Thyroid gland (tissue), 4 donors: ENCODE measurements at regions not wholly inside any gene's neighbourhood (a gene's known extent, or its start where the extent isn't known, plus 50 kb on each side); places are given as distances from the start of the nearest gene placed in this dataset.

Experiments used
- DNase-seq, 2 donors: peaks; one replicate each; pipeline ENCODE4 v3.0.0-alpha.2; 2019
- H3K27ac ChIP-seq, 3 donors: fragments of 200-600 bp; sonication (generic); 1 replicate in 2 of 3; 2 replicates in 1 of 3; pipeline ENCODE4 v1.5.1; 2016 to 2019; ENCODE audit warnings: mild to moderate bottlenecking in 1 of 3, moderate library complexity in 1 of 3
- H3K27me3 ChIP-seq: fragments of 200-600 bp; sonication (generic); one replicate; pipeline ENCODE4 v1.5.1; 2019
- H3K36me3 ChIP-seq, 2 donors: fragments of 200-600 bp; sonication (generic); one replicate each; pipeline ENCODE4 v1.5.1; 2016 to 2019
- H3K4me1 ChIP-seq, 2 donors: fragments of 200-600 bp; sonication (generic); one replicate each; pipeline ENCODE4 v1.5.1; 2017 to 2019
- H3K4me3 ChIP-seq, 3 donors: fragments of 200-600 bp; sonication (generic); replicated peaks in 1 of 3; 1 replicate in 2 of 3; 2 replicates in 1 of 3; pipeline ENCODE4 v1.5.1; 2016; ENCODE audit warnings: mild to moderate bottlenecking in 1 of 3
- H3K9me3 ChIP-seq: fragments of 200-600 bp; sonication (generic); one replicate; pipeline ENCODE4 v1.5.1; 2017
- CTCF ChIP-seq, 6 experiments: fragments of 200-600 bp in 3 of 6; fragments of 450-650 bp in 3 of 6; sonication (generic) in 3 of 6; IDR thresholded peaks; one replicate each; pipeline ENCODE4 v1.5.1; 2016 to 2019; ENCODE audit warnings: antibody characterized with exemption in 6 of 6, mild to moderate bottlenecking in 2 of 6, inconsistent platforms in 1 of 6, moderate library complexity in 1 of 6
- POLR2A ChIP-seq, 2 donors: fragments of 450-650 bp; IDR thresholded peaks; one replicate each; pipeline ENCODE4 v1.6.1; 2017; ENCODE audit warnings: antibody characterized with exemption in 2 of 2, mild to moderate bottlenecking in 2 of 2, moderate library complexity in 1 of 2
- WGBS, 2 donors: methylation state at CpG; one replicate each; pipeline ENCODE4 v1.1.5; 2017; 5-methylcytosine and 5-hydroxymethylcytosine counted together
- intact Hi-C: fragments of 100-400 bp; cut with DNase I; formaldehyde crosslinking; loops from one replicate; pipeline ENCODE4 v1.15.1; 2023

- intact Hi-C loops: no loop called here
- TF ChIP-seq POLR2A (IDR thresholded peaks at IDR 0.05): no peak
- TF ChIP-seq CTCF (IDR thresholded peaks at IDR 0.05): no peak
- 78 to 84% methylated on average over 2 of the region's 2 CpGs for WGBS, 2 donors
These were observed 217.5 kb downstream of the TMEM161B start for GRCh38 chr5:88051148-88051547.

GRCh38 chr5:88049737-88050136 lies 218.9 kb downstream of the TMEM161B start:
- no peak for DNase-seq
- no peaks in the 10 kb centered on the region for H3K4me1 ChIP-seq
- no peak overlapping the region for H3K27ac ChIP-seq
- H3K9me3 ChIP-seq: no peaks in the 10 kb centered on the region
- H3K4me3 ChIP-seq: no peak overlapping the region
- no peaks in the 10 kb centered on the region for H3K36me3 ChIP-seq
- no peak for TF ChIP-seq CTCF (IDR thresholded peaks at IDR 0.05)
- TF ChIP-seq POLR2A (IDR thresholded peaks at IDR 0.05): no peak
- 28 to 35% methylated on average over 4 of the region's 4 CpGs for WGBS, 2 donors
- intact Hi-C loops: no loop called here
- H3K27me3 ChIP-seq: no peaks in the 10 kb centered on the region

More at GRCh38 chr5:88051148-88051547, 217.5 kb downstream of the TMEM161B start:
- H3K27ac ChIP-seq: no peak overlapping the region
- no peaks in the 10 kb centered on the region for H3K27me3 ChIP-seq
- H3K4me3 ChIP-seq: no peak overlapping the region
- DNase-seq: no peak
- no peaks in the 10 kb centered on the region for H3K4me1 ChIP-seq
- H3K36me3 ChIP-seq: no peaks in the 10 kb centered on the region
- H3K9me3 ChIP-seq: no peaks in the 10 kb centered on the region

- no peaks in the 10 kb centered on the region for H3K27me3 ChIP-seq
- intact Hi-C loops: no loop called here
- H3K27ac ChIP-seq: no peak overlapping the region
- WGBS, 2 donors: 75 to 76% methylated on average over 3 of the region's 3 CpGs
- H3K36me3 ChIP-seq: no peaks in the 10 kb centered on the region
- no peak for DNase-seq
- H3K4me3 ChIP-seq: no peak overlapping the region
- no peaks in the 10 kb centered on the region for H3K4me1 ChIP-seq
- no peaks in the 10 kb centered on the region for H3K9me3 ChIP-seq
- no peak for TF ChIP-seq POLR2A (IDR thresholded peaks at IDR 0.05)
- no peak for TF ChIP-seq CTCF (IDR thresholded peaks at IDR 0.05)
These were observed 219.5 kb downstream of the TMEM161B start for GRCh38 chr5:88049156-88049555.

DNA sequence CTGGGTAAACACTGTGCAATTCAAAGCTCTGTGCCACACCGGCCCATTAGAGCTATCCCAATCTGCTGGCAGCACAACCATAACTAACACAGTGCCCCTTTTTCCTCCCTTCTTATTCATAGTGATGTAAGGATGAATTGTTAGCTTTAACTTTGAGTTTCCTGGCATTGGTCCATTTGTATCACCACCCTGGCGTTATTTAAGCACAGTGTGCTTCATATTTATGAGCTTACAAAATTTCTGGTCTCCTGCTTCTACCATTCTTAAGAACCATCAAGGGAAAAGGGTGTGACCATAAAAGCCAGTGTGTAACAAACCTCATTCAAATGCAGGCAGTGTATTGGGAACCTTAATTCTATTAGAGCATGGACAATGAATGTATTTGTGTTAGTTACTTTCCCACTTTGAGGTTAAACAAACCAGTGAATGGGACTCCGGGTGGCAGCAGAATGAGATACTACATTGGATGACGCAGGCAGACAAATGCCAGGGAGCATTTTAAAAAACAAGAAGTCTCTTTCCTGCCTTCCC lies 222.6 kb downstream of the TMEM161B start:
- TF ChIP-seq POLR2A (IDR thresholded peaks at IDR 0.05): no peak
- no peaks in the 10 kb centered on the region for H3K4me1 ChIP-seq
- no peaks in the 10 kb centered on the region for H3K9me3 ChIP-seq
- no peak overlapping the region for H3K4me3 ChIP-seq
- no peaks in the 10 kb centered on the region for H3K27me3 ChIP-seq
- no peak overlapping the region for H3K27ac ChIP-seq
- WGBS, 2 donors: 55 to 67% methylated on average over 4 of the region's 4 CpGs
- DNase-seq: no peak
- intact Hi-C loops: no loop called here
- no peaks in the 10 kb centered on the region for H3K36me3 ChIP-seq

- no peak overlapping the region for H3K4me3 ChIP-seq
- H3K36me3 ChIP-seq: no peaks in the 10 kb centered on the region
- no peaks in the 10 kb centered on the region for H3K9me3 ChIP-seq
- H3K27ac ChIP-seq: no peak overlapping the region
- intact Hi-C loops: no loop called here
- 0% methylated on average over 1 of the region's 1 CpG for WGBS, 2 donors
- no peaks in the 10 kb centered on the region for H3K27me3 ChIP-seq
- H3K4me1 ChIP-seq: no peaks in the 10 kb centered on the region
- TF ChIP-seq CTCF (IDR thresholded peaks at IDR 0.05): no peak
- no peak for DNase-seq
These were observed 223.5 kb downstream of the TMEM161B start for GRCh38 chr5:88045165-88045564.

GRCh38 chr5:88034520-88034919 lies 234.1 kb downstream of the TMEM161B start:
- intact Hi-C loops: no loop called here
- Histone ChIP-seq H3K9me3 (no peaks in the 10 kb centered on the region), H3K27me3 (no peaks in the 10 kb centered on the region), H3K4me3 (no peak overlapping the region), H3K4me1 (no peaks in the 10 kb centered on the region), H3K36me3 (no peaks in the 10 kb centered on the region), H3K27ac (no peak overlapping the region)
- TF ChIP-seq CTCF (IDR thresholded peaks at IDR 0.05) (no peak), POLR2A (IDR thresholded peaks at IDR 0.05) (no peak)
- 72 to 81% methylated on average over 1 of the region's 1 CpG for WGBS, 2 donors
- DNase-seq: no peak
